NB4 (cell line): ENCODE measurements at regions not wholly inside any gene's neighbourhood (a gene's known extent, or its start where the extent isn't known, plus 50 kb on each side); places are given as distances from the start of the nearest gene placed in this dataset.

Experiments used
- CTCF ChIP-seq: IDR thresholded peaks from one replicate; pipeline ENCODE4 v1.5.1; 2012; ENCODE audit warnings: low read depth, low read length
- POLR2A ChIP-seq: IDR thresholded peaks from 2 replicates; pipeline ENCODE4 v1.6.1; 2011; ENCODE audit warnings: mild to moderate bottlenecking; ENCODE audit not compliant: insufficient read length; ENCODE audit errors: extremely low read depth

- no peak for TF ChIP-seq CTCF
- TF ChIP-seq POLR2A, result no peak
These were observed 80.9 kb upstream of the F13A1 start for GRCh38 chr6:6401401-6401800.
